K562 (cell line): ENCODE measurements at regions not wholly inside any gene's neighbourhood (a gene's known extent, or its start where the extent isn't known, plus 50 kb on each side); places are given as distances from the start of the nearest gene placed in this dataset.

ENCODE experiments used
- ATAC-seq: fragments of 200-7000 bp; cut with Tn5 transposase; 3 replicates; pipeline ENCODE4 v1.9.1; 2020; ENCODE audit warnings: moderate library complexity
- BruUV-seq: library from RNA; stranded (reverse); fragments of 400-500 nt; replicated peaks from 2 replicates; lab custom pipeline; 2021; lab: Mats Ljungman, UMichigan
- CTCF ChIA-PET: fragments of 300-600 bp; formaldehyde crosslinking; extraction: SDS; loops from one replicate; lab custom pipeline; 2021; ENCODE audit warnings: low intra/inter-chr PET ratio; lab: Yijun Ruan, JAX
- POLR2A ChIA-PET: fragments of 300-600, 350-650 bp; sonication (Branson Sonifier 250); formaldehyde crosslinking; extraction: SDS; loops from one replicate; lab custom pipeline; 2021; ENCODE audit warnings: antibody characterized with exemption, inconsistent platforms; lab: Yijun Ruan, JAX
- DNase-seq, 4 experiments: peaks; one replicate each; pipeline versions ENCODE4 v3.0.0 to v3.0.0-alpha.2; 2011 to 2018; ENCODE audit warnings: low spot score in 3 of 4, mixed read lengths in 3 of 4; ENCODE audit errors: extremely low read depth in 1 of 4
- FAIRE-seq: peaks from 2 replicates; lab custom pipeline; 2011; peaks lifted over from hg19 to GRCh38; lab: Jason Lieb, UNC
- H2AFZ ChIP-seq: 2 replicates; pipeline ENCODE4 v1.6.0; 2011; ENCODE audit warnings: low read depth, low read length, control low read depth, inconsistent platforms
- H3K27ac ChIP-seq: fragments of 200-600 bp; 3 replicates; pipeline ENCODE4 v1.8.0; 2011; ENCODE audit warnings: low read depth, mild to moderate bottlenecking, control low read depth, inconsistent platforms, low read length, moderate library complexity, mixed read lengths; ENCODE audit errors: extremely low read depth
- H3K27me3 ChIP-seq, 2 experiments: fragments of 300-600 bp in 1 of 2; 2 replicates in 1 of 2; 3 replicates in 1 of 2; pipeline versions ENCODE4 v1.6.0 to v1.8.0; 2011; ENCODE audit warnings: inconsistent platforms in 2 of 2, low read length in 2 of 2, mild to moderate bottlenecking in 1 of 2, mixed read lengths in 1 of 2, moderate library complexity in 1 of 2; ENCODE audit not compliant: control insufficient read depth in 2 of 2, insufficient read depth in 2 of 2
- H3K36me3 ChIP-seq: fragments of 300-600 bp; 3 replicates; pipeline ENCODE4 v1.8.0; 2011; ENCODE audit warnings: mild to moderate bottlenecking, low read length, inconsistent platforms; ENCODE audit not compliant: control insufficient read depth, insufficient read depth
- H3K4me1 ChIP-seq, 2 experiments: fragments of 200-600 bp in 1 of 2; replicated peaks in 1 of 2; 2 replicates in 1 of 2; 3 replicates in 1 of 2; pipeline versions ENCODE4 v1.5.1 to v1.8.0; 2011; ENCODE audit warnings: inconsistent platforms in 2 of 2, low read length in 2 of 2, mild to moderate bottlenecking in 1 of 2, mixed read lengths in 1 of 2, moderate library complexity in 1 of 2; ENCODE audit not compliant: control insufficient read depth in 2 of 2, insufficient read depth in 2 of 2
- H3K4me2 ChIP-seq: 2 replicates; pipeline ENCODE4 v1.6.1; 2011; ENCODE audit warnings: low read length, control low read depth, inconsistent platforms, mixed read lengths; ENCODE audit not compliant: insufficient read depth
- H3K4me3 ChIP-seq: fragments of 200-600 bp; sonication (generic), shearing (Covaris generic); 2 replicates; pipeline ENCODE4 v1.5.1; 2016; ENCODE audit warnings: control low read depth, inconsistent platforms
- H3K79me2 ChIP-seq: fragments of 200-600 bp; 3 replicates; pipeline ENCODE4 v1.8.0; 2011; ENCODE audit warnings: low read length, inconsistent platforms; ENCODE audit not compliant: control insufficient read depth, insufficient read depth
- H3K9ac ChIP-seq, 2 experiments: 2 replicates each; pipeline versions ENCODE4 v1.6.0 to v1.6.1; 2011; ENCODE audit warnings: low read depth in 2 of 2, low read length in 2 of 2, control low read depth in 1 of 2, inconsistent platforms in 1 of 2, mild to moderate bottlenecking in 1 of 2, mixed read lengths in 1 of 2; ENCODE audit not compliant: insufficient read depth in 1 of 2
- H3K9me1 ChIP-seq: one replicate; pipeline ENCODE4 v1.6.0; 2011; ENCODE audit warnings: inconsistent platforms, mild to moderate bottlenecking, low read length, moderate library complexity; ENCODE audit not compliant: control insufficient read depth, insufficient read depth
- H3K9me3 ChIP-seq: replicated peaks from 2 replicates; pipeline ENCODE4 v1.5.1; 2011; ENCODE audit warnings: low read depth, low read length, inconsistent platforms; ENCODE audit not compliant: control insufficient read depth, insufficient read depth
- H4K20me1 ChIP-seq: replicated peaks from 2 replicates; pipeline ENCODE4 v1.6.1; 2011; ENCODE audit warnings: low read length, inconsistent platforms, mixed read lengths; ENCODE audit not compliant: control insufficient read depth, insufficient read depth
- BRF2 ChIP-seq: IDR thresholded peaks from 3 replicates; pipeline ENCODE4 v1.6.1; 2011; ENCODE audit warnings: borderline replicate concordance, mild to moderate bottlenecking; ENCODE audit not compliant: insufficient read length, insufficient read depth
- CREBBP ChIP-seq: IDR thresholded peaks from one replicate; pipeline ENCODE4 v1.6.1; 2012; ENCODE audit warnings: low read depth, mild to moderate bottlenecking, control low read depth, inconsistent platforms, low read length
- ERF ChIP-seq: fragments of 450-650 bp; formaldehyde crosslinking; IDR thresholded peaks from 2 replicates; pipeline ENCODE4 v1.4.0; 2020; ENCODE audit warnings: mild to moderate bottlenecking, mixed read lengths
- HCFC1 ChIP-seq: IDR thresholded peaks from 2 replicates; pipeline ENCODE4 v1.6.1; 2012; ENCODE audit warnings: low read depth, low read length, improper control_type of control experiment
- HNRNPL ChIP-seq: fragments of 200-400 bp; formaldehyde crosslinking; IDR thresholded peaks from 2 replicates; pipeline ENCODE4 v1.6.1; 2017; ENCODE audit warnings: low read depth, mild to moderate bottlenecking, low read length
- MLX ChIP-seq, 2 experiments: fragments of 450-650 bp in 1 of 2; sonication (generic) in 1 of 2; formaldehyde crosslinking; conservative IDR thresholded peaks; 2 replicates each; pipeline versions ENCODE4 v1.4.0 to v1.8.1; 2020 to 2022; ENCODE audit warnings: mild to moderate bottlenecking in 1 of 2, missing genetic modification reagents in 1 of 2
- MTA1 ChIP-seq: fragments of 450-650 bp; IDR thresholded peaks from 2 replicates; pipeline ENCODE4 v1.6.1; 2017; ENCODE audit warnings: borderline replicate concordance
- ZNF407 ChIP-seq: fragments of 450-650 bp; IDR thresholded peaks from 2 replicates; pipeline ENCODE4 v1.6.1; 2016; ENCODE audit warnings: low read depth
- ZNF431 ChIP-seq: sonication (generic); formaldehyde crosslinking; IDR thresholded peaks from 2 replicates; pipeline ENCODE4 v1.8.0; 2022; ENCODE audit warnings: mild to moderate bottlenecking, missing genetic modification reagents
- ZNF445 ChIP-seq: fragments of 250-450 bp; sonication (Bioruptor Pico); IDR thresholded peaks from 2 replicates; pipeline ENCODE4 v1.4.0; 2020; ENCODE audit warnings: low read depth, mild to moderate bottlenecking, moderate library complexity
- ZNF512 ChIP-seq: IDR thresholded peaks from 2 replicates; pipeline ENCODE4 v1.6.1; 2016; ENCODE audit warnings: missing genetic modification characterization, missing compliant biosample characterization
- ZNF583 ChIP-seq: fragments of 250-450 bp; sonication (Bioruptor Pico); IDR thresholded peaks from 2 replicates; pipeline ENCODE4 v1.4.0; 2020
- WGBS: fragments of 100-300 bp; shearing (Covaris generic); methylation state at CpG from one replicate; pipeline ENCODE4 v1.1.6; 2016; ENCODE audit warnings: low coverage, mixed read lengths; ENCODE audit not compliant: insufficient coverage; ENCODE audit errors: missing lambda C conversion rate; 5-methylcytosine and 5-hydroxymethylcytosine counted together
- in situ Hi-C: fragments of 300-500 bp; cut with MboI; formaldehyde crosslinking; loops from 4 replicates; pipeline ENCODE4 v1.15.0; 2018; ENCODE audit warnings: inconsistent platforms, mixed read lengths
- intact Hi-C: fragments of 100-400 bp; cut with micrococcal nuclease; formaldehyde crosslinking; loops from 2 replicates; pipeline ENCODE4 v1.14.2; 2022

- ATAC-seq (no peak), FAIRE-seq (peak; percentile 42), DNase-seq (no peak)
- 7% methylated on average over 8 of the region's 8 CpGs for WGBS
- Histone ChIP-seq H3K4me2 (no peak overlapping the region), H3K4me1 (peaks cover 0 to 7% of the 10 kb centered on the region in 2 experiments; a peak in 1 of 5 replicates), H3K9me3 (no peaks in the 10 kb centered on the region), H2AFZ (no peak overlapping the region), H3K27ac (no peak overlapping the region), H3K36me3 (no peaks in the 10 kb centered on the region), H3K9ac (no peak overlapping the region), H3K27me3 (peaks cover 25 to 69% of the 10 kb centered on the region in 2 experiments; a peak in 4 of 5 replicates), H3K4me3 (no peak overlapping the region), H3K9me1 (peaks cover 4% of the 10 kb centered on the region), H4K20me1 (0 out of 2 replicates have a peak, but pooled peaks cover 4% of the 10 kb centered on the region), H3K79me2 (no peaks in the 10 kb centered on the region)
- in situ Hi-C loops: no loop called here
- CTCF ChIA-PET: no interaction called here
- BruUV-seq: no TSS peak
- intact Hi-C loops: no loop called here
- POLR2A ChIA-PET: interaction anchor here (0.6 kb wide), 1 partner anchor 68 kb away, joined by 3 read pairs; no protein-coding TSS in a partner anchor
- TF ChIP-seq MTA1 (no peak), BRF2 (no peak), HNRNPL (no peak), HCFC1 (no peak), ZNF512 (tag) (no peak), CREBBP (no peak), ERF (no peak), ZNF431 (CRISPR knock-in tag) (no peak), ZNF583 (CRISPR knock-in tag) (no peak), ZNF445 (CRISPR knock-in tag) (no peak), ZNF407 (no peak), MLX (CRISPR knock-in tag; conservative IDR thresholded peaks at IDR 0.05) (no peak)
Measured at GRCh38 chr1:22376546-22376945, 75.1 kb upstream of the ZBTB40 start.
